Astrocyte of the spinal cord (primary cell): ENCODE measurements at regions not wholly inside any gene's neighbourhood (a gene's known extent, or its start where the extent isn't known, plus 50 kb on each side); places are given as distances from the start of the nearest gene placed in this dataset.

Experiments used
- DNase-seq: peaks from one replicate; pipeline ENCODE4 v3.0.0; 2011; ENCODE audit warnings: low read depth, low spot score
- H3K4me3 ChIP-seq: 2 replicates; pipeline ENCODE4 v1.5.1; 2011; ENCODE audit warnings: low read depth, mild to moderate bottlenecking, low read length, moderate library complexity
- in situ Hi-C: cut with HindIII; loops from 2 replicates; pipeline ENCODE4 v1.10.0; 2017; ENCODE audit warnings: low sequenced_read_pairs
- TF ChIP-seq, protein P1 (sequence below): IDR thresholded peaks from 2 replicates; pipeline ENCODE4 v1.5.1; 2012; ENCODE audit warnings: low read depth, mild to moderate bottlenecking, low read length, inconsistent platforms

DNA sequence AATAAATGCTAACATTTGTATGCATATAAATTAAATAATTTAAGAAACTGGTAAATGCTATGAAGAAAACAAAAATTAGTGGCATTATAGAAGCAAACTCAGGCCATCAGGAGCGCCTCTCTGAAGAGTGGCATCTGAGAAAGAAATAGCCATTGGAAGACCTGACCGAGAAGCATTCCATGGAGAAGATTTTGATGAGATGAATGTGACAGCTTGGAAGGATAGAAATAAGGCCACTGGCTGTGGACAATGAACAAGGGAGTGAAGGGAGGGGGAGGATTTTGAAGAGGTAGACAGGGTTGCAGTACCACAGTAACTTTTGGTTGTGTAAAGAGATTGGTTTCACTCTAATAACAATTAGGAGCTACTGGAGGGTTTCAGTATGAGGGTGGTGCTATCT lies 436.7 kb downstream of the CCSER2 start:
- TF ChIP-seq, protein P1, sequence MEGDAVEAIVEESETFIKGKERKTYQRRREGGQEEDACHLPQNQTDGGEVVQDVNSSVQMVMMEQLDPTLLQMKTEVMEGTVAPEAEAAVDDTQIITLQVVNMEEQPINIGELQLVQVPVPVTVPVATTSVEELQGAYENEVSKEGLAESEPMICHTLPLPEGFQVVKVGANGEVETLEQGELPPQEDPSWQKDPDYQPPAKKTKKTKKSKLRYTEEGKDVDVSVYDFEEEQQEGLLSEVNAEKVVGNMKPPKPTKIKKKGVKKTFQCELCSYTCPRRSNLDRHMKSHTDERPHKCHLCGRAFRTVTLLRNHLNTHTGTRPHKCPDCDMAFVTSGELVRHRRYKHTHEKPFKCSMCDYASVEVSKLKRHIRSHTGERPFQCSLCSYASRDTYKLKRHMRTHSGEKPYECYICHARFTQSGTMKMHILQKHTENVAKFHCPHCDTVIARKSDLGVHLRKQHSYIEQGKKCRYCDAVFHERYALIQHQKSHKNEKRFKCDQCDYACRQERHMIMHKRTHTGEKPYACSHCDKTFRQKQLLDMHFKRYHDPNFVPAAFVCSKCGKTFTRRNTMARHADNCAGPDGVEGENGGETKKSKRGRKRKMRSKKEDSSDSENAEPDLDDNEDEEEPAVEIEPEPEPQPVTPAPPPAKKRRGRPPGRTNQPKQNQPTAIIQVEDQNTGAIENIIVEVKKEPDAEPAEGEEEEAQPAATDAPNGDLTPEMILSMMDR = no peak
- in situ Hi-C loops = no loop called here
- no peak for DNase-seq
- no peak overlapping the region for H3K4me3 ChIP-seq

DNA sequence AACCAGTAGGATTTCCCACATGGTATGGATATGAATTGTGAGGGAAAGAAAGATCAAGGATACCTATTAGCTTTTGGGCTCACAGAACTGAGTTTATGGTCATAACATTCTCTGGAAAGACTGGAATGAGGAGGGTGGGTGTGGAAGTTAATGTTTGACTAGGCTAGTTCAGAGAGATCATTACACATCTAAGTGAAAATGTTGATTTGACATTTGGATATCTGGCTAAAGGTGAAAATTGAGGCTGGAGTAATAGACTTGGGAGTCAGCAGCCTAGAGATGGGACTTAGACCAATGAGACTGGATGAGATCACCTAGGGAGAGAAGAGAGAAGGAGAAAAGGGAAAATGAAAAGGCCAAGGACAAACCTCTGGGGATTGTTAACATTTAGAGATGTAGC lies 437.3 kb downstream of the CCSER2 start:
- DNase-seq = no peak
- TF ChIP-seq, protein P1 = no peak
- in situ Hi-C loops = no loop called here
- no peak overlapping the region for H3K4me3 ChIP-seq

DNA sequence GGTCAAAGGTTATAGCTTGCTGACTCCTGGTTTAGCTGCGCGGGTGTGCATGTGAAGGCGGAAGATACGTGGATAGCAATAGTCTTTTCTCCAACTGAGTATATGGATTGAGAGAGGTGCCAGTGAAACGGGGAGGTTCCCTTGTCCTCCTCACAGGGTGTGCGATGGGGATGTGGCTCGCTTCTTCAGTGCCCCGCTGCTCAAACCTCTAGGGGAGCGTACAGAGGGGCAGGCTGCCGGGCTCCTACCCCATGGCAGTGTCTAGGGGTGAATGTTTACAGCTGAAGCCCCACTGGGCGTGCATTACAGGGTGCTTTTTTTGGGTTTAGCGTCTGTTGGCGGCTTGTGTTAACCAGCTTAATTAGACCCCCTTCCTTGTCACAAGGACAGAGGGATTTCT lies 438.5 kb downstream of the CCSER2 start:
- in situ Hi-C loops = no loop called here
- no peak overlapping the region for H3K4me3 ChIP-seq
- DNase-seq = no peak
- TF ChIP-seq, protein P1 = no peak

DNA sequence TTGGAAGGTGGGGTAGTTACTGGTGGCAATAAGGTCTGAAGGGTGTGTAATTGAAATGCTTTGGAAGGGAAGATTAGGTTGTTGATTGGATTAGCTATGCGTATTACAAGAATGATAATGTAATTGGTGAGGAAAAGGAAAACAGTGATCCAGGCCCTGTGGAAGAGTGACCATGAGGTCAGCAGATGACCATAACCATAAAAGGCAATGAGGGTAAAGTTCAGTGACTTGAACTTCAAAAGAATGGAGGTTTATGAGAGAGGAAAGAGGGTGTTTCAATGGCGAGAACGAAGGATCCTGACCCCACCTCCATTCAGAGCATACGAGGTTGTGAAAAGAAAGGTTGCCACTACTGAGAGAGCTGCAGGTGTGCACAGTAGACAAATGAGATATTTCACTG lies 439.7 kb downstream of the CCSER2 start:
- no peak for DNase-seq
- TF ChIP-seq, protein P1 = no peak
- no peak overlapping the region for H3K4me3 ChIP-seq
- in situ Hi-C loops = no loop called here

DNA sequence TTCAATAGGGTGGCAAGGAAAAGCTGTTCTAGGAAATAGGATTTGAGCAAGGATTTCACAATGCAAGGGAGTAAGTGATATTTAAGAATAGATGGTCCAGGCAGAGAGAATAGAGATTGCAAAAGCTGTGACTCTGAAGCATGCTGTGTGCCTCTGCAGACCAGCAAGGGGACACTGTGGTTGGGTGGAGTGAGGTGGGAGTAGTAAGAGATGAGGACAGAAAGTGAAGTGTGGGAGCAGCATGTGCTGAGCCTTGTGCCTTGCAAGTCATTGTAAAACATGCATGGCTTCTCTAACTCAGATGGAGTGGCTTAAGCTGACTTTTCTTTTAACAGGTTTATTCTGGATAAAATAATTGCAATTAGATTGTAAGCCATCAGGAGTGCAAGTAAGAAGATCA lies 442.4 kb downstream of the CCSER2 start:
- in situ Hi-C loops = no loop called here
- H3K4me3 ChIP-seq = no peak overlapping the region
- no peak for DNase-seq
- TF ChIP-seq, protein P1 = no peak

DNA sequence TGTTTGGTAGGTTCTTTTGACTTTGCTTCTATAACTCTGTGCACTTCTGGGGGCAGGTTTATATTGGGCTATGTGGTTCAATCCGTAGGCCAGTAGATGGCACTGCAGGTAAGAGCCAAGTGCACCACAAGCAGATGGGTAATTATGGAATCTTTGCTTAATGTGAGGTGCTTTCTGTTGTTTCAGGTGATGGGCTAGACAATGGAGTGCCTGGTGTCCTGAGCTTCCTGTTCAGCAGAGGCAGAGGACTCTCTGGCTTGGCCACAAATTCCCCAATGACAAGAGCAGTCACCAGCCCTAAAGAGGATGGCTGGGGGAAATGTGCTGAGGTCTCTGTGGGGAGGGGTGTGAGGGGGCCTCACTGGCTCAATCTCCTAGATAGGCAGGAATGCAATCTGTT lies 455.0 kb downstream of the CCSER2 start:
- in situ Hi-C loops = no loop called here

DNA sequence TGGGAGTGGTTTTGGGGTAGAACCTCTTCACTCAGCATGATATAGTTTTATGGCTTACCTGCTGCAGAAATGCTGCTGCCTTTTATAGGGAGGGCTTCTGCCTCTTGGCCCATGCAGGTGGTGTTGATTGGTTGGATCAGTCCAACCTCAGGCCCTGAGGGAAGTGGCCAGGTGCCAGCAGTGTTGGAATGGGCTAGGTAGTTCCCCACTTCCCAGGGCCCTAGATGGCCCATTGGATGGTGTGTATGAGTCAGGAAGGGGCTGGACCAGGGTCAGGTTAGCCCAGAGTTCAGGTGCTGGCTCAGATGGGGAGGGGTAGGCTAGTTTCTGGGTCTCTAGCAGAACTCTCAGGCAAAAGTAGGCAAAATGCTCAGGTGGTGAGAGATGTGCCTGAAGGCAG lies 455.5 kb downstream of the CCSER2 start:
- TF ChIP-seq, protein P1 = no peak

More for the DNA sequence above, 455.0 kb downstream of the CCSER2 start:
- peak; percentile 45 for DNase-seq
- TF ChIP-seq, protein P1 = peak; percentile 76
- H3K4me3 ChIP-seq = no peak overlapping the region

More for the DNA sequence above, 455.5 kb downstream of the CCSER2 start:
- DNase-seq = no peak
- in situ Hi-C loops = no loop called here
- no peak overlapping the region for H3K4me3 ChIP-seq
